Ectodermal cell (in vitro differentiated cells): ENCODE measurements at regions not wholly inside any gene's neighbourhood (a gene's known extent, or its start where the extent isn't known, plus 50 kb on each side); places are given as distances from the start of the nearest gene placed in this dataset.

Experiments used
- H3K27ac ChIP-seq: 2 replicates; pipeline ENCODE4 v1.7.0; 2013; ENCODE audit warnings: mild to moderate bottlenecking, low read depth, low read length; ENCODE audit not compliant: insufficient read depth, poor library complexity, severe bottlenecking
- H3K27me3 ChIP-seq: 2 replicates; pipeline ENCODE4 v1.7.0; 2013; ENCODE audit warnings: mild to moderate bottlenecking, low read length; ENCODE audit not compliant: insufficient read depth, control insufficient read depth, poor library complexity, severe bottlenecking
- H3K36me3 ChIP-seq: one replicate; pipeline ENCODE4 v1.7.0; 2013; ENCODE audit warnings: low read length; ENCODE audit not compliant: control insufficient read depth, insufficient read depth
- H3K4me1 ChIP-seq: one replicate; pipeline ENCODE4 v1.7.0; 2013; ENCODE audit warnings: low read length; ENCODE audit not compliant: control insufficient read depth, insufficient read depth
- H3K4me3 ChIP-seq: 2 replicates; pipeline ENCODE4 v1.7.0; 2013; ENCODE audit warnings: low read depth, low read length, control low read depth; ENCODE audit not compliant: insufficient read depth
- H3K9me3 ChIP-seq: 2 replicates; pipeline ENCODE4 v1.7.0; 2013; ENCODE audit warnings: mild to moderate bottlenecking, low read length, moderate library complexity; ENCODE audit not compliant: control insufficient read depth
- WGBS, 2 experiments: methylation state at CpG; one replicate each; pipeline ENCODE4 v1.1.7; 2013; ENCODE audit warnings: missing lambda C conversion rate in 2 of 2; 5-methylcytosine and 5-hydroxymethylcytosine counted together

DNA sequence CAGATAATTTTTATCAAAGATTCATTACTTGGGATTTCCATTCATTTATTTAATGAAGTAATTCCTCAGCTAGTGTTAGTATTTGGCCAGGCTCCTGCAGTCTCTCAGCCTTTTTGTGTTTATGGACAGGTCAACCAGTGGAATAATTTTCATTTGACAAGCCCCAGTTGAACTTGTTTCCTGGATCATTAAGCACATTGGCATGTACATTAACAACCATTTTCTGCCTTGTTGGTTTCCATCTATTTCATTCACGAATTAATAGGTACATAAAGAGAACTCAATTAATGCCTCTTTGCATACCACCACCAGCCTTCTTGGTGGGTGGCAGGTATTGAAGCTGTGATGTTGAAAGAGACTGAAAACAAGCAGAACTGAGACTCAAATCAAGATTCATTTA, 745.2 kb downstream of the KCNA4 start:
- 33 to 61% methylated on average over 1 of the region's 1 CpG for WGBS, 2 experiments
- Histone ChIP-seq H3K9me3 (no peaks in the 10 kb centered on the region), H3K4me1 (no peaks in the 10 kb centered on the region), H3K27ac (no peak overlapping the region), H3K4me3 (no peak overlapping the region), H3K36me3 (no peaks in the 10 kb centered on the region), H3K27me3 (no peaks in the 10 kb centered on the region)

DNA sequence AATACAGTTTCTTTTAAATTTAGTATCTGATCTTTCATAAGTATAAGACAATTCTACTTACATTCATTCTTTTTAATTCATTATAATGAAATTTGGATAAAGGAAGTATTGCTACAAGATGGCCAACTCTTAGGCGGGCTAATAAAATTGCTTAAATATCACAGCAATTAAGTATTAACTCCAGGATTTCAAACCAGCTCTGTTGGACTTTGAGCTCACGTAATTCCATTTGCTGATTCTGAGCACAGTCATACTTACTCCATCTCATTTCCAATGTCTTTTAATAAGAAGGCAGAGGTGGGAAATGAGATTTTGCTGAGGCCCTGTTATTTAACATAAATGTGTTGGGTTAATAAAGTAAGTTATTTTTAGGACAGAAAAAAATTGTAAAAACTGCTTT, 748.1 kb downstream of the KCNA4 start:
- Histone ChIP-seq H3K9me3 (no peaks in the 10 kb centered on the region), H3K4me3 (no peak overlapping the region), H3K27me3 (no peaks in the 10 kb centered on the region), H3K27ac (no peak overlapping the region), H3K36me3 (no peaks in the 10 kb centered on the region), H3K4me1 (no peaks in the 10 kb centered on the region)
- WGBS, 2 experiments: 94 to 100% methylated on average over 2 of the region's 2 CpGs

DNA sequence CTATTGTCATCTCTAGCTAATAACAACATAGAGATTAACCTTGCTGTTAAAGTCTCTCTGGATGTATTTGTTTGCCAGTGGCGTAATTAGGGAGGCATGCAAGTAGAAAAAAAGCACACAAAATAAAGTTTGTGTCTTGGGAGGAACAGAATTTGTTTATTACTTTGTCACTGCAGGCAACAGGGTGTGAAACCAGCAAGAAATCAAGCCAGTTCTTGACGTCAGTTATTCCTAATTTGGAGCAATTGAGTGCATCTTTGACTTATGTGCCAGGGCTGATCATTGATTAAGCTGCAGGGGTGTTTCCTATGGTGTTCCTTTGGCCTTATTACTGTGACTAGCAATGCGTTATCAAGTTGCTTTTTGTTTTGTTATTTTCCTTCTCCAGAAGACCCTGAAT, 751.0 kb downstream of the KCNA4 start:
- Histone ChIP-seq H3K36me3 (no peaks in the 10 kb centered on the region), H3K27ac (no peak overlapping the region), H3K4me3 (no peak overlapping the region), H3K27me3 (no peaks in the 10 kb centered on the region), H3K4me1 (no peaks in the 10 kb centered on the region), H3K9me3 (no peaks in the 10 kb centered on the region)
- 89 to 90% methylated on average over 2 to 3 of the region's 3 CpGs for WGBS, 2 experiments

DNA sequence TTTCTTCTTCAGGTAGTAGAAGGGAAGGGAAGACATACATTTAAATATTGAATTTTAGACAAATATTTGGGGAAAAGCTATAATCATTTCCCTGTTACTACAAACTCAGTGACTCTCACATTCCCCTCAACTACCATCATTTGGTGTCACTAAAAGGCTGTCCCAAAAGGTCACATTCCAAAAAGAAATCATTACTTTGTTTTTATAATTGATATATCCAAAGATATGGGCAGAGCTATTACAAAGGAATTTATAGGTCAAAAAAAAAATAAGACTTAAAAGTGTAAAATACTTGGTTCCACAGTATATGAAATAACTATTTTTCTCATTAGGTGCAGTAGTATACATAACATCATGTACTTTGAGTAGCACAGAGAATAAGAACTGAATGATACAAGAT, 751.4 kb downstream of the KCNA4 start:
- no peaks in the 10 kb centered on the region for H3K36me3 ChIP-seq
- H3K4me3 ChIP-seq: no peak overlapping the region
- no peaks in the 10 kb centered on the region for H3K9me3 ChIP-seq
- no peaks in the 10 kb centered on the region for H3K4me1 ChIP-seq
- no peaks in the 10 kb centered on the region for H3K27me3 ChIP-seq
- no peak overlapping the region for H3K27ac ChIP-seq

DNA sequence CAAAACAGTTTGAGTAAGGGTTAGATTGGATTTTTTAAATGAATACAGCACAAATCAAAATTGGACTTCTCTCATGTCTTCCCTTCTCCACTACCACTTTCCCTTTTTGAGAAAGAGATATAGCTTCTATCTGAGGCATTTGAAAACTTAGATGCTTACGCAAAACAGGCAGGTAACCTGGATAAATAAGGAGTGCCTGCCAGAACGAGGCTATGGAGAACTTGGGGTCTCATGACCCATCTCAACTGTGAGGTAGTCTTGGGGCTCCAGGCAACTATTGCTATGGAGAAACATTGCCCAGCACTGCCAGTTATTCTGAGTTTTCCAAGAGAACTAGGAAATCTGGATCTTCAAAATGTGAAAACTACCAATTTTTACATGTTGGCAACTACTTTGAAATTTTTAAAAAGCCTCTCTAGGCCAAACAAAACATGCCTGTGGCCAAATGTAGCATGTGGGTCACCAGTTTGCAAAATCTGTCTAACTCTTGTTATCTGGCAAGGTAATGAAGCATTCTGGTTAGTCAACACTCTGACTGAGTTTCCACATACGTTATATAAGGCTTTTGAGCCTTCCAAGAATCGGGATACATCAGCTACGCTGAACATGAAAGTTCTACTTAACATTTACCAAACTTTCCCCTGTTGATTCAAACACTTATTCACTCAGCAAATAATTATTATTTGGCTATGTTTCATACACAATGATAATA, 752.7 kb downstream of the KCNA4 start:
- Histone ChIP-seq H3K9me3 (no peaks in the 10 kb centered on the region), H3K27me3 (no peaks in the 10 kb centered on the region), H3K27ac (no peak overlapping the region), H3K36me3 (no peaks in the 10 kb centered on the region), H3K4me1 (no peaks in the 10 kb centered on the region), H3K4me3 (no peak overlapping the region)
- WGBS, 2 experiments: 94 to 95% methylated on average over 5 of the region's 5 CpGs

DNA sequence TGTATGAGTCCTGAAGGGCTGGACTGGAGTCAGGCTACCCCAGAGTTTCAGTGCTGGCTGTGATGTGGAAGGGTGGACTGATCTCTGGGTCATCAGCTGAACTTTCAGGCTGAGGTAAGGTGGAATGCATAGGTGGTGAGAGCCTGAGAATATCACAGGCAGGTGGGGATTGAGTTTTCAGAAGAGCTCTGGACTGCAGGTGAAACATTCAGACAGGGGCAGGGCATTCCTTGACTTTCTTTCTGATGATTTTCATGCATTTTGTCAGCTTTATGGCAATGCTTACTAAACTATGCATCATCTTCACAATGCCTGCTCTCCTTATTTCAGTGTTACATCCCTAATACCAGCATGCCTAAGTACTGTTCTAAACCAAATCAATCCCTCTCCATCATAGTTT, 755.0 kb downstream of the KCNA4 start:
- Histone ChIP-seq H3K4me1 (no peaks in the 10 kb centered on the region), H3K27ac (no peak overlapping the region), H3K4me3 (no peak overlapping the region), H3K36me3 (no peaks in the 10 kb centered on the region), H3K27me3 (no peaks in the 10 kb centered on the region), H3K9me3 (no peaks in the 10 kb centered on the region)

DNA sequence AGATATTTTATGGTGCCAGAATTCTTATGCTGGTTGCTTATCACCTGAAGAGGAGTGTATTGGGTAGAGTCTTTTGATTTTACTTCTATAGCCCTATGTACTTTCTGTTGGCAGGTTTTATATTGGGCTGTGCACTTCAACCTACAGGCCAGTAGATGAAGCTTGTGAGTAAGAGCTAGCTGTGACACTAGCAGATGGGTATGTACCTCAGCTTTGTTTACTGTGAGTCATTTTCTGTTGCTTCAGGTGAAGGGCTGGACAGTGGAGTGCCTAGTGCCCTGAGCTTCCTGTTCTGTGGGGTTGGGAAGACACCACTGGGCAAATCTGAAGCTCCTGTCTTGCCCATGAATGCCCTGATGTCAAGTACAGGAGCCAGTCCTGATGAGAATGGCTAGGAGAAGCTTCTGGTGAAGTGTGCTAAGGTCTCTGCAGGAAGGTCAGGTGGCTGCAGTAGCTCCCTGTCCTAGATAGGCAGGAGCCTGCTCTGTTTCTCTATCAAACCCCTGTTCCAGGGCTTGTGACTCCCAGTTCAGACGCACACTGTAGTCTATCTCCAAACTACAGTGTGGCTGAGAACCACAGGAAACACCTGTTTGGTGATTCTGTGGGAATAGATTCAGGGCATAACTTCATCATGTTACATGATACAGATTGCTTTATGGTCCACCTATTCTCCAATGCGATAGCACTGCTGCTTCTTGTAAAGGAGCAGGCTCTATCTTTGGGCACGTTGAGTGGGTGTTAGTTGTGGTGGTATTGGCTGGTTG, 755.7 kb downstream of the KCNA4 start:
- no peaks in the 10 kb centered on the region for H3K36me3 ChIP-seq
- H3K9me3 ChIP-seq: no peaks in the 10 kb centered on the region
- WGBS, 2 experiments: 93 to 97% methylated on average over 3 of the region's 3 CpGs
- no peak overlapping the region for H3K4me3 ChIP-seq
- H3K4me1 ChIP-seq: no peaks in the 10 kb centered on the region
- H3K27me3 ChIP-seq: no peaks in the 10 kb centered on the region
- no peak overlapping the region for H3K27ac ChIP-seq

DNA sequence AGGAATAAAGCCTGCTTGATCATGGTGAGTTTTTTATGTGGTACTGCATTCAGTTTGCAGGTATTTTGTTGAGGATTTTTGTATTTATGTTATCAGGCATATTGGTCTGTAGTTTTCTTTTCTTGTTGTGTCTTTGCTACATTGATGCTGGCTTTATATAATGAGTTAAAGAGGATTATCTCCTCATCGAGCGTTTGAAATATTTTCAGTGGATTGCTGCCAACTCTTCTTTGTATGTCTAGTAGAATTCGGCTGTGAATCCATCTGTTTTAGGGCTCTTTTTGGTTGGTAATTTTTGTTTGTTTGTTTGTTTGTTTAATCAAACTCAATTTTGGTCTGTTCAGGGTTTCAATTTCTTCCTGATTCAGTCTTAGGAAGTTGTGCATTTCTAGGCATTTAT, 758.4 kb downstream of the KCNA4 start:
- H3K4me3 ChIP-seq: no peak overlapping the region
- H3K36me3 ChIP-seq: no peaks in the 10 kb centered on the region
- no peaks in the 10 kb centered on the region for H3K4me1 ChIP-seq
- H3K27ac ChIP-seq: no peak overlapping the region
- 57 to 58% methylated on average over 3 of the region's 3 CpGs for WGBS, 2 experiments
- H3K27me3 ChIP-seq: no peaks in the 10 kb centered on the region
- no peaks in the 10 kb centered on the region for H3K9me3 ChIP-seq

DNA sequence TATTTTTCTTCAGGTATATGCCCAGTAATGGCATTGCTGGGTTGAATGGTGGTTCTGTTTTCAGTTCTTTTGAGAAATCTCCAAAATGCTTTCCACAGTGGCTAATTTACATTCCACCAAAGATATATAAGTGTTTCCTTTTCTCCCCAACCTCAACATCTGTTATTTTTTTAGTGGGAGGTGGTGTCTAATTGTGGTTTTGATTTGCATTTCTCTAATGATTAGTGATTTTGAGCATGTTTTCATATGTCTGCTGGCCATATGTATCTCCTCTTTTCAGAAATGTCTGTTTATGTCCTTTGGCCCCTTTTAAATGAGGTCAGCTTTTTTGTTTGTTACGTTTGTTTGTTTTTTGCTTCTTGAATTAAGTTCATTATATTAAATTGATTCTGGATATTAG, 760.2 kb downstream of the KCNA4 start:
- 0% methylated on average over 1 of the region's 1 CpG for WGBS, 2 experiments

DNA sequence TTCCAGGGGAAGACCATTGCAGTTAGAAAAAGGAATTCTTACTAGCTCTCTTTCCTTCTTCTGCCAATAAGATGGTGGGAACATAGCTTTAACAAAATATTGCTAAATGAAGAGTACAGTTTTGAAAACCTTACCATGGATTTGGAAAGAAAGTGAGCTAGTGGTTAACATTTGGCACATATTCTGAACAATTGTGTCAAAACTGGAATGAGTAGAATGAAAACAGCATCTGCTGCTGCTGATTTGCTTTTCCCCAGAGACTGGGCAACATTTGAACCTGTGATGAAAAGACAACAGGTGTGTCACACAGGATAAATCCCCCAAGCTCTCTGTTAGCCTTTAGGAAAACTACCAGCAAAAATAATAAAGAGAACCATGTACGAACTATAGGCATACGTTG, 761.4 kb downstream of the KCNA4 start:
- Histone ChIP-seq H3K9me3 (no peaks in the 10 kb centered on the region), H3K4me3 (no peak overlapping the region)
- 95 to 96% methylated on average over 2 of the region's 2 CpGs for WGBS, 2 experiments

More for the DNA sequence above, 760.2 kb downstream of the KCNA4 start:
- H3K4me1 ChIP-seq: no peaks in the 10 kb centered on the region
- no peaks in the 10 kb centered on the region for H3K27me3 ChIP-seq
- H3K4me3 ChIP-seq: no peak overlapping the region
- no peaks in the 10 kb centered on the region for H3K36me3 ChIP-seq
- no peak overlapping the region for H3K27ac ChIP-seq
- H3K9me3 ChIP-seq: no peaks in the 10 kb centered on the region

More for the DNA sequence above, 761.4 kb downstream of the KCNA4 start:
- Histone ChIP-seq H3K4me1 (no peaks in the 10 kb centered on the region), H3K27ac (no peak overlapping the region), H3K36me3 (no peaks in the 10 kb centered on the region), H3K27me3 (no peaks in the 10 kb centered on the region)
